ENCODE measurements at regions not wholly inside any gene's neighbourhood (a gene's known extent, or its start where the extent isn't known, plus 50 kb on each side); places are given as distances from the start of the nearest gene placed in this dataset.

- no peaks in the 10 kb centered on the region for H3K9me1 ChIP-seq (ENCODE audit: control insufficient read depth, extremely low read depth, insufficient read depth, low read length)
- H3K4me2 ChIP-seq (ENCODE audit: control insufficient read depth, extremely low read depth, insufficient read depth, low read depth, low read length), result no peak overlapping the region
- DNase-seq (ENCODE audit: low read depth, low spot score), result no peak
- no peaks in the 10 kb centered on the region for H3K4me1 ChIP-seq (ENCODE audit: control insufficient read depth, extremely low read depth, insufficient read depth, low read length)
- FAIRE-seq, result no peak
- H3K36me3 ChIP-seq (ENCODE audit: control insufficient read depth in 2 of 2, extremely low read depth in 1 of 2, insufficient read depth in 2 of 2, low read length in 2 of 2), result no peaks in the 10 kb centered on the region
- H3K9ac ChIP-seq (ENCODE audit: control insufficient read depth, extremely low read depth, insufficient read depth, low read length), result no peak overlapping the region
- dilution Hi-C loops (cut with MboI; ENCODE audit: extremely low pct_ligation_motif_present, low sequenced_read_pairs), result no loop called here
- no peaks in the 10 kb centered on the region for H3K27me3 ChIP-seq (ENCODE audit: control insufficient read depth, extremely low read depth, insufficient read depth, low read length)
- no peak overlapping the region for H3K27ac ChIP-seq (ENCODE audit: control insufficient read depth, insufficient read depth, low read length)
- no peaks in the 10 kb centered on the region for H3K79me2 ChIP-seq (ENCODE audit: control insufficient read depth, insufficient read depth, low read length)
- H2AFZ ChIP-seq (ENCODE audit: control insufficient read depth, low read length), result no peak overlapping the region
- H4K20me1 ChIP-seq (ENCODE audit: control insufficient read depth, extremely low read depth, insufficient read depth, low read length), result no peaks in the 10 kb centered on the region
- H3K9me3 ChIP-seq (ENCODE audit: control insufficient read depth, low read depth, low read length), result no peaks in the 10 kb centered on the region
- TF ChIP-seq CTCF (optimal IDR thresholded peaks at IDR 0.05 in 1 of 3, IDR thresholded peaks at IDR 0.05 in 1 of 3, conservative IDR thresholded peaks at IDR 0.05 in 1 of 3; ENCODE audit: extremely low read depth in 1 of 3, insufficient read depth in 2 of 3, low read length in 3 of 3), result no peak
- no peak for TF ChIP-seq EZH2 (IDR thresholded peaks at IDR 0.05; ENCODE audit: low read length)
- no peak overlapping the region for H3K4me3 ChIP-seq (ENCODE audit: control insufficient read depth in 2 of 3, extremely low read depth in 1 of 3, insufficient read depth in 2 of 3, low read depth in 1 of 3, low read length in 3 of 3)
These were observed 71.8 kb upstream of the ALDH1A1 start for GRCh38 chr9:73024601-73025034.

GRCh38 chr9:73023025-73023541, 70.2 kb upstream of the ALDH1A1 start:
- TF ChIP-seq EZH2 (IDR thresholded peaks at IDR 0.05; ENCODE audit: low read length), result no peak
- peak; percentile 77 to 85 (median 82) for TF ChIP-seq CTCF (optimal IDR thresholded peaks at IDR 0.05 in 1 of 3, IDR thresholded peaks at IDR 0.05 in 1 of 3, conservative IDR thresholded peaks at IDR 0.05 in 1 of 3; ENCODE audit: extremely low read depth in 1 of 3, insufficient read depth in 2 of 3, low read length in 3 of 3)
- Histone ChIP-seq H3K4me2 (ENCODE audit: control insufficient read depth, extremely low read depth, insufficient read depth, low read depth, low read length) (peak overlapping the region; percentile 43), H3K27ac (ENCODE audit: control insufficient read depth, insufficient read depth, low read length) (no peak overlapping the region), H3K79me2 (ENCODE audit: control insufficient read depth, insufficient read depth, low read length) (no peaks in the 10 kb centered on the region), H3K4me3 (ENCODE audit: control insufficient read depth in 2 of 3, extremely low read depth in 1 of 3, insufficient read depth in 2 of 3, low read depth in 1 of 3, low read length in 3 of 3) (no peak overlapping the region), H3K27me3 (ENCODE audit: control insufficient read depth, extremely low read depth, insufficient read depth, low read length) (no peaks in the 10 kb centered on the region), H3K9me3 (ENCODE audit: control insufficient read depth, low read depth, low read length) (no peaks in the 10 kb centered on the region), H3K9me1 (ENCODE audit: control insufficient read depth, extremely low read depth, insufficient read depth, low read length) (no peaks in the 10 kb centered on the region), H4K20me1 (ENCODE audit: control insufficient read depth, extremely low read depth, insufficient read depth, low read length) (no peaks in the 10 kb centered on the region), H3K4me1 (ENCODE audit: control insufficient read depth, extremely low read depth, insufficient read depth, low read length) (no peaks in the 10 kb centered on the region), H3K36me3 (ENCODE audit: control insufficient read depth in 2 of 2, extremely low read depth in 1 of 2, insufficient read depth in 2 of 2, low read length in 2 of 2) (no peaks in the 10 kb centered on the region), H3K9ac (ENCODE audit: control insufficient read depth, extremely low read depth, insufficient read depth, low read length) (no peak overlapping the region), H2AFZ (ENCODE audit: control insufficient read depth, low read length) (peak overlapping the region; percentile 64)
- dilution Hi-C loops (cut with MboI; ENCODE audit: extremely low pct_ligation_motif_present, low sequenced_read_pairs), result no loop called here
- DNase-seq (ENCODE audit: low read depth, low spot score), result peak; percentile 9
- peak; percentile 64 for FAIRE-seq
